SU-DHL-6 (cell line): ENCODE measurements at regions not wholly inside any gene's neighbourhood (a gene's known extent, or its start where the extent isn't known, plus 50 kb on each side); places are given as distances from the start of the nearest gene placed in this dataset.

ENCODE experiments used
- EZH2phosphoT487 ChIP-seq: fragments of 200-600 bp; sonication (generic), shearing (Covaris generic); conservative IDR thresholded peaks from 2 replicates; pipeline ENCODE4 v1.6.1; 2018; ENCODE audit warnings: mild to moderate bottlenecking, antibody characterized with exemption, low read length, moderate library complexity, mixed read lengths
- TF ChIP-seq, protein P1 (sequence below): fragments of 200-600 bp; sonication (generic); IDR thresholded peaks from one replicate; pipeline ENCODE4 v1.5.1; 2017; ENCODE audit warnings: antibody characterized with exemption, mild to moderate bottlenecking, low read length, moderate library complexity; ENCODE audit not compliant: insufficient read depth, poor library complexity, severe bottlenecking

DNA sequence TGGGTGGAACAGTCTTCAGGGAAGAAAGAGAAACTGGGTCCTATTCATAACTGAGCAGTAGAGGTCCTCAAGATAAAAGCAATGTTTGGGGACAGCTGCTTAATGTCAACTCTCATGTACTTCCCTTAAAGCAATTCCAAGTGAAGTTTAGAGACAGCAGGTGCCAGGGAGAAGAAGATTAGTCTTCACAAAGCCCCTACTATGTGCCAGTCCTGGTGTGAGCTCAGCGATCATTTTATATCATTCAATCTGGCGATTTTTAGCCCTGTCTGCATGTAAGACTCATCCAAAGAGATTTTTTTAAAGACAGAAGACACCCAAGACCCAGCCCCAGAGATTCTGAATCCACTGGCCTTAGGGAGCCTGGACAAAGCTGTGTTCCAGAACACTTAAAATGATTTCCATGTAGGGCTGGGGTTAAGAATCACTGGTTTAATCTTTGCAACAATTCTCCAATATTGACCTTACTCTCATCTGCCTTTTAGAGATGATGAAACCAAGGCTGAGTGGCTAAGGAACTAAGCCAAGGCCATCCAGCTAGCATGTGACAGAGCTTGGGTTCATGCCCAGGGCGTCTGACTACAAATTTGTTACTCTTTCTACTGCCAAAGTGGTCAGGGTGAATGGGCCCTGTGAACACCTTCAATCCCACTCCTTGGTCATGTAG, 404.5 kb upstream of the TBX3 start:
- TF ChIP-seq, protein P1, sequence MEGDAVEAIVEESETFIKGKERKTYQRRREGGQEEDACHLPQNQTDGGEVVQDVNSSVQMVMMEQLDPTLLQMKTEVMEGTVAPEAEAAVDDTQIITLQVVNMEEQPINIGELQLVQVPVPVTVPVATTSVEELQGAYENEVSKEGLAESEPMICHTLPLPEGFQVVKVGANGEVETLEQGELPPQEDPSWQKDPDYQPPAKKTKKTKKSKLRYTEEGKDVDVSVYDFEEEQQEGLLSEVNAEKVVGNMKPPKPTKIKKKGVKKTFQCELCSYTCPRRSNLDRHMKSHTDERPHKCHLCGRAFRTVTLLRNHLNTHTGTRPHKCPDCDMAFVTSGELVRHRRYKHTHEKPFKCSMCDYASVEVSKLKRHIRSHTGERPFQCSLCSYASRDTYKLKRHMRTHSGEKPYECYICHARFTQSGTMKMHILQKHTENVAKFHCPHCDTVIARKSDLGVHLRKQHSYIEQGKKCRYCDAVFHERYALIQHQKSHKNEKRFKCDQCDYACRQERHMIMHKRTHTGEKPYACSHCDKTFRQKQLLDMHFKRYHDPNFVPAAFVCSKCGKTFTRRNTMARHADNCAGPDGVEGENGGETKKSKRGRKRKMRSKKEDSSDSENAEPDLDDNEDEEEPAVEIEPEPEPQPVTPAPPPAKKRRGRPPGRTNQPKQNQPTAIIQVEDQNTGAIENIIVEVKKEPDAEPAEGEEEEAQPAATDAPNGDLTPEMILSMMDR: no peak
- TF ChIP-seq EZH2phosphoT487: no peak
